OCI-LY1 (cell line): ENCODE measurements at regions not wholly inside any gene's neighbourhood (a gene's known extent, or its start where the extent isn't known, plus 50 kb on each side); places are given as distances from the start of the nearest gene placed in this dataset.

Experiments
- H2AFZ ChIP-seq: fragments of 200-600 bp; sonication (generic), shearing (Covaris generic); 2 replicates; pipeline ENCODE4 v1.6.0; 2014; ENCODE audit warnings: antibody characterized with exemption, mild to moderate bottlenecking, low read length
- H3F3A ChIP-seq: fragments of 200-600 bp; sonication (generic), shearing (Covaris generic); 2 replicates; pipeline ENCODE4 v1.6.0; 2014; ENCODE audit warnings: mild to moderate bottlenecking, antibody characterized with exemption, low read length, moderate library complexity; ENCODE audit not compliant: insufficient read depth
- H3K27ac ChIP-seq: fragments of 200-600 bp; sonication (generic); 2 replicates; pipeline ENCODE4 v1.5.1; 2014; ENCODE audit warnings: low read length, mixed run types, mild to moderate bottlenecking, low read depth; ENCODE audit not compliant: poor library complexity, severe bottlenecking
- H3K27me3 ChIP-seq: fragments of 200-600 bp; sonication (generic); 2 replicates; pipeline ENCODE4 v1.6.0; 2014; ENCODE audit warnings: antibody characterized with exemption, mild to moderate bottlenecking, low read length, moderate library complexity; ENCODE audit not compliant: insufficient read depth
- H3K36me3 ChIP-seq: fragments of 200-600 bp; sonication (generic); 2 replicates; pipeline ENCODE4 v1.6.1; 2014; ENCODE audit warnings: mild to moderate bottlenecking, antibody characterized with exemption, low read length, moderate library complexity, mixed read lengths; ENCODE audit not compliant: insufficient read depth
- H3K4me1 ChIP-seq: fragments of 200-600 bp; sonication (generic); 2 replicates; pipeline ENCODE4 v1.5.1; 2014; ENCODE audit warnings: mild to moderate bottlenecking, low read length, moderate library complexity; ENCODE audit not compliant: insufficient read depth, severe bottlenecking
- H3K4me2 ChIP-seq: fragments of 200-600 bp; sonication (generic), shearing (Covaris generic); 2 replicates; pipeline ENCODE4 v1.6.1; 2014; ENCODE audit warnings: low read length
- H3K4me3 ChIP-seq: fragments of 200-600 bp; sonication (generic); 2 replicates; pipeline ENCODE4 v1.5.1; 2014; ENCODE audit warnings: low read length, low read depth, mild to moderate bottlenecking, mixed read lengths; ENCODE audit not compliant: poor library complexity, severe bottlenecking
- H3K79me2 ChIP-seq: fragments of 200-600 bp; shearing (Covaris generic); 2 replicates; pipeline ENCODE4 v1.6.1; 2016; ENCODE audit warnings: mixed run types, low read length, mixed read lengths; ENCODE audit not compliant: insufficient read depth
- H3K9ac ChIP-seq: fragments of 200-600 bp; sonication (generic), shearing (Covaris generic); 2 replicates; pipeline ENCODE4 v1.6.1; 2014; ENCODE audit warnings: mild to moderate bottlenecking, low read length, mixed read lengths
- H3K9me2 ChIP-seq: fragments of 200-600 bp; sonication (generic), shearing (Covaris generic); 2 replicates; pipeline ENCODE4 v1.6.1; 2014; ENCODE audit warnings: low read depth, mild to moderate bottlenecking, low read length, mixed read lengths
- H3K9me3 ChIP-seq: fragments of 200-600 bp; shearing (Covaris generic); 2 replicates; pipeline ENCODE4 v1.6.1; 2014; ENCODE audit warnings: low read length, mixed read lengths
- H4K20me1 ChIP-seq: fragments of 200-600 bp; sonication (generic), shearing (Covaris generic); 2 replicates; pipeline ENCODE4 v1.6.0; 2016; ENCODE audit warnings: mild to moderate bottlenecking, low read length; ENCODE audit not compliant: insufficient read depth
- EZH2 ChIP-seq: fragments of 200-600 bp; sonication (generic), shearing (Covaris generic); IDR thresholded peaks from 2 replicates; pipeline ENCODE4 v1.8.0; 2017; ENCODE audit warnings: borderline replicate concordance, mixed run types, mild to moderate bottlenecking, antibody characterized with exemption, low read length, moderate library complexity, mixed read lengths
- TF ChIP-seq, protein P1 (sequence below): fragments of 200-600 bp; sonication (generic), shearing (Covaris generic); IDR thresholded peaks from 2 replicates; pipeline ENCODE4 v1.5.1; 2017; ENCODE audit warnings: mild to moderate bottlenecking, antibody characterized with exemption, low read length, moderate library complexity, mixed read lengths

DNA sequence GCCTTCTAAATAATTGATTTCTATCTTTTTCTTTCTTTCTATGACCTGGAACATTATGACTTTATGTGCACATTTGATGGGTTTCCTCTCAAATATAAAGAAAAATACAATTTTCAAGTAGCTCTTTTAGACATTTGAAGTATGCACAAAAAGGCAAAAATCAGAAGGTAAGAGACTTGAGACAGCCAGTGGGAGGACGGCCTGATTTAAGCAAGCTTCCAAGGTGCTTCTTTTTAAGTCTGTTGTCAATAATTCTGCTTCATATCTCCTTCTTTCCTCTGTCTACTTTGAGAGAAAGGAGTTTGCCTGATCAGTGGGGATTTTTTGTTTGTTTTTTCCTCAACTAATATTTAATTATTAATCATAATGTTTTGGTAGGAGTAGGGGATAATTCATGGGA, 188.2 kb upstream of the ARHGAP20 start:
- Histone ChIP-seq H3K36me3 (no peaks in the 10 kb centered on the region), H3K4me1 (no peaks in the 10 kb centered on the region), H3K79me2 (no peaks in the 10 kb centered on the region), H3K4me3 (no peak overlapping the region), H3K9me2 (no peaks in the 10 kb centered on the region), H3K27me3 (peaks cover 2% of the 10 kb centered on the region; the same call in 1 of the 2 replicates), H3K4me2 (no peak overlapping the region), H3F3A (no peaks in the 10 kb centered on the region), H3K9me3 (no peaks in the 10 kb centered on the region), H2AFZ (no peak overlapping the region), H3K9ac (no peak overlapping the region), H3K27ac (no peak overlapping the region), H4K20me1 (no peaks in the 10 kb centered on the region)
- no peak for TF ChIP-seq EZH2
- TF ChIP-seq, protein P1, sequence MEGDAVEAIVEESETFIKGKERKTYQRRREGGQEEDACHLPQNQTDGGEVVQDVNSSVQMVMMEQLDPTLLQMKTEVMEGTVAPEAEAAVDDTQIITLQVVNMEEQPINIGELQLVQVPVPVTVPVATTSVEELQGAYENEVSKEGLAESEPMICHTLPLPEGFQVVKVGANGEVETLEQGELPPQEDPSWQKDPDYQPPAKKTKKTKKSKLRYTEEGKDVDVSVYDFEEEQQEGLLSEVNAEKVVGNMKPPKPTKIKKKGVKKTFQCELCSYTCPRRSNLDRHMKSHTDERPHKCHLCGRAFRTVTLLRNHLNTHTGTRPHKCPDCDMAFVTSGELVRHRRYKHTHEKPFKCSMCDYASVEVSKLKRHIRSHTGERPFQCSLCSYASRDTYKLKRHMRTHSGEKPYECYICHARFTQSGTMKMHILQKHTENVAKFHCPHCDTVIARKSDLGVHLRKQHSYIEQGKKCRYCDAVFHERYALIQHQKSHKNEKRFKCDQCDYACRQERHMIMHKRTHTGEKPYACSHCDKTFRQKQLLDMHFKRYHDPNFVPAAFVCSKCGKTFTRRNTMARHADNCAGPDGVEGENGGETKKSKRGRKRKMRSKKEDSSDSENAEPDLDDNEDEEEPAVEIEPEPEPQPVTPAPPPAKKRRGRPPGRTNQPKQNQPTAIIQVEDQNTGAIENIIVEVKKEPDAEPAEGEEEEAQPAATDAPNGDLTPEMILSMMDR, result no peak

DNA sequence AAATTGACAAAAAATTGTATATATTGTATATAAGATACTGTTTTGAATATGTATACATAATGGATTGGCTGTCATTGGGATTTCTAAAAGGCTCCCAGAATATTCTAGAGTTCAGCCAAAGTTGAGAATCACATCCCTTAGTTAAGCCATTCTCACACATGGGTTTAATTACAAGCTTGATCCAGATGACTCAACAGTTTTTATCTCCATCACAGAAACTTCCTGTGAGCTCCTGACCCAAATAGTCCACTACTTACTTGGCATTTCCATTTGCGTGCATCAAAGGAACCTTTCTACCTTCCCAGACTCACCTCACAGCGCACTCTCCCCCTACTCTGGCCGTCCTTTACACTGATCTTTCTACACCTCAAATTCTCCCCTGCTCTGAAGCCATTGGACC, 184.8 kb upstream of the ARHGAP20 start:
- no peak overlapping the region for H3K4me2 ChIP-seq
- H3K79me2 ChIP-seq, result no peaks in the 10 kb centered on the region
- no peaks in the 10 kb centered on the region for H3K27me3 ChIP-seq
- TF ChIP-seq, protein P1, result no peak
- no peak for TF ChIP-seq EZH2
- H3K9me2 ChIP-seq, result no peaks in the 10 kb centered on the region
- no peak overlapping the region for H2AFZ ChIP-seq
- no peak overlapping the region for H3K27ac ChIP-seq
- H3K36me3 ChIP-seq, result no peaks in the 10 kb centered on the region
- no peak overlapping the region for H3K4me3 ChIP-seq
- H3K9ac ChIP-seq, result no peak overlapping the region
- H3F3A ChIP-seq, result no peaks in the 10 kb centered on the region
- H3K4me1 ChIP-seq, result no peaks in the 10 kb centered on the region
- H3K9me3 ChIP-seq, result no peaks in the 10 kb centered on the region
- no peaks in the 10 kb centered on the region for H4K20me1 ChIP-seq

- Histone ChIP-seq H3K36me3 (no peaks in the 10 kb centered on the region), H2AFZ (no peak overlapping the region), H3K79me2 (no peaks in the 10 kb centered on the region), H4K20me1 (no peaks in the 10 kb centered on the region), H3K27ac (no peak overlapping the region), H3K9me2 (no peaks in the 10 kb centered on the region), H3K27me3 (no peaks in the 10 kb centered on the region), H3K4me2 (no peak overlapping the region), H3F3A (no peaks in the 10 kb centered on the region), H3K4me3 (no peak overlapping the region), H3K9ac (no peak overlapping the region), H3K4me1 (no peaks in the 10 kb centered on the region), H3K9me3 (no peaks in the 10 kb centered on the region)
- no peak for TF ChIP-seq EZH2
- TF ChIP-seq, protein P1, result no peak
These were observed 184.1 kb upstream of the ARHGAP20 start for GRCh38 chr11:110896358-110896757.
